GM12874 (cell line): ENCODE measurements at regions not wholly inside any gene's neighbourhood (a gene's known extent, or its start where the extent isn't known, plus 50 kb on each side); places are given as distances from the start of the nearest gene placed in this dataset.

Experiments
- CTCF ChIP-seq: IDR thresholded peaks from 2 replicates; pipeline ENCODE4 v1.5.1; 2011; ENCODE audit warnings: low read depth, mild to moderate bottlenecking, control low read depth, low read length, moderate library complexity; ENCODE audit not compliant: insufficient read depth

GRCh38 chr2:6627316-6627715, 238.4 kb downstream of the CMPK2 start:
- no peak for TF ChIP-seq CTCF

GRCh38 chr2:6630209-6630608, 235.5 kb downstream of the CMPK2 start:
- no peak for TF ChIP-seq CTCF

GRCh38 chr2:6635296-6635695, 230.4 kb downstream of the CMPK2 start:
- no peak for TF ChIP-seq CTCF

- no peak for TF ChIP-seq CTCF
These were observed 228.4 kb downstream of the CMPK2 start for GRCh38 chr2:6637330-6637729.

- TF ChIP-seq CTCF, result no peak
These were observed 225.6 kb downstream of the CMPK2 start for GRCh38 chr2:6639929-6640620.

GRCh38 chr2:6640621-6641015, 225.1 kb downstream of the CMPK2 start:
- TF ChIP-seq CTCF, result no peak

- TF ChIP-seq CTCF, result no peak
These were observed 223.8 kb downstream of the CMPK2 start for GRCh38 chr2:6641956-6642355.

GRCh38 chr2:6644261-6644660, 221.4 kb downstream of the CMPK2 start:
- TF ChIP-seq CTCF, result no peak
